ENCODE measurements at regions not wholly inside any gene's neighbourhood (a gene's known extent, or its start where the extent isn't known, plus 50 kb on each side); places are given as distances from the start of the nearest gene placed in this dataset.
"Not testable (repeated sequence)": the region's sequence is repeated elsewhere in the genome, so short reads cannot be mapped to it uniquely, and the experiment has no call there.

- H3K27me3 ChIP-seq (ENCODE audit: control insufficient read depth in 2 of 2, insufficient read depth in 2 of 2, low read length in 2 of 2); H3K9ac ChIP-seq (ENCODE audit: insufficient read depth in 1 of 2, low read depth in 2 of 2, low read length in 2 of 2); H3K9me1 ChIP-seq (ENCODE audit: control insufficient read depth, insufficient read depth, low read length); ATAC-seq; H3K9me3 ChIP-seq (replicated peaks; ENCODE audit: control insufficient read depth, insufficient read depth, low read depth, low read length); H4K20me1 ChIP-seq (replicated peaks; ENCODE audit: control insufficient read depth, insufficient read depth, low read length); DNase-seq (ENCODE audit: extremely low read depth in 1 of 4, low spot score in 3 of 4); FAIRE-seq; BruUV-seq (replicated peaks); H3K79me2 ChIP-seq (ENCODE audit: control insufficient read depth, insufficient read depth, low read length); H3K4me3 ChIP-seq; H3K27ac ChIP-seq (ENCODE audit: extremely low read depth, low read depth, low read length); H3K4me1 ChIP-seq (replicated peaks in 1 of 2; ENCODE audit: control insufficient read depth in 2 of 2, insufficient read depth in 2 of 2, low read length in 2 of 2); H2AFZ ChIP-seq (ENCODE audit: low read depth, low read length); H3K36me3 ChIP-seq (ENCODE audit: control insufficient read depth, insufficient read depth, low read length); H3K4me2 ChIP-seq (ENCODE audit: insufficient read depth, low read length); intact Hi-C loops (cut with micrococcal nuclease); POLR2A ChIA-PET; CTCF ChIA-PET (ENCODE audit: low intra/inter-chr PET ratio): not testable (repeated sequence)
- 16% methylated on average over 20 of the region's 26 CpGs for WGBS (ENCODE audit: insufficient coverage, low coverage, missing lambda C conversion rate)
- in situ Hi-C loops (cut with MboI): loop anchor here (10.0 to 25.0 kb wide), 2 partner anchors 61 to 508 kb away; no protein-coding TSS in a partner anchor
Observed at GRCh38 chr20:29745534-29746245, 1511.8 kb upstream of the DEFB115 start.

DNA sequence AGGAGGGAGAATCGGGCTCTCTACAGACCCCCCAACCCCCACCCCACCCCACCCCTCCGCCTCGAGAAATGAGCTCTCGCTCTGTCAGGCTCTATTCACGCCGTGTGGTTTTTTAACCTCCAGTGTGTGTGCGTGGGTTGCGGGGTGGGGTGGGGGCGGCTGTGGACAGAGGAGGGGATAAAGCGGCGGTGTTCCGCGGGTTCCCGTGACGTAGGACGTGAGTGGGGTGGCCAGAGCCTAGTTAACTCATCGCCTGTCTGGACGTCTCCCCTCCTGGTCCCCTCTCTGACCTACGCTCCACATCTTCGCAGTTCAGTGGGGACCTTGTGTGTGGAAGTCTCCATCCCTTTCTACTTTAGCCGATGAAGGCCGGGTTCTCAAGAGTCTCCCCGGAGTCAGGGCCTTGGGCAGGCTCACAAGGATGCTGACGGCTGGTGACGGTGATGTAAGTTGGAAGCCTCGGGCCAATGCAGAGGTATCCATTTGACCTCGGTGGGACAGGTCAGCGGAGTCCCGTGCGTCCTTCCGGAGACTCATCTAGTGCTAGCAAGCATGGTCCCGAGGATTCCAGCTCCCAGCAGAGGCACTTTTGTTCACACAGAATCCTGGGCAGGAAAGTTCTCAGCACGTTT, 1507.1 kb upstream of the DEFB115 start:
- Histone ChIP-seq H3K36me3 (ENCODE audit: control insufficient read depth, insufficient read depth, low read length) (no peaks in the 10 kb centered on the region), H3K4me1 (replicated peaks in 1 of 2; ENCODE audit: control insufficient read depth in 2 of 2, insufficient read depth in 2 of 2, low read length in 2 of 2) (no peaks in the 10 kb centered on the region; a peak in 1 of 5 replicates), H3K27me3 (ENCODE audit: control insufficient read depth in 2 of 2, insufficient read depth in 2 of 2, low read length in 2 of 2) (no peaks in the 10 kb centered on the region), H3K9ac (ENCODE audit: insufficient read depth in 1 of 2, low read depth in 2 of 2, low read length in 2 of 2) (no peak overlapping the region), H3K9me1 (ENCODE audit: control insufficient read depth, insufficient read depth, low read length) (no peaks in the 10 kb centered on the region), H3K4me3 (no peak overlapping the region), H4K20me1 (replicated peaks; ENCODE audit: control insufficient read depth, insufficient read depth, low read length) (no peaks in the 10 kb centered on the region), H3K9me3 (replicated peaks; ENCODE audit: control insufficient read depth, insufficient read depth, low read depth, low read length) (no peaks in the 10 kb centered on the region; the same call in 1 of the 2 replicates), H2AFZ (ENCODE audit: low read depth, low read length) (no peak overlapping the region), H3K79me2 (ENCODE audit: control insufficient read depth, insufficient read depth, low read length) (no peaks in the 10 kb centered on the region), H3K27ac (ENCODE audit: extremely low read depth, low read depth, low read length) (no peak overlapping the region), H3K4me2 (ENCODE audit: insufficient read depth, low read length) (no peak overlapping the region)
- ATAC-seq (no peak), FAIRE-seq (no peak), DNase-seq (ENCODE audit: extremely low read depth in 1 of 4, low spot score in 3 of 4) (no peak)
- CTCF ChIA-PET (ENCODE audit: low intra/inter-chr PET ratio): no interaction called here
- POLR2A ChIA-PET: no interaction called here
- WGBS (ENCODE audit: insufficient coverage, low coverage, missing lambda C conversion rate): 28% methylated on average over 16 of the region's 33 CpGs
- intact Hi-C loops (cut with micrococcal nuclease): no loop called here
- BruUV-seq (replicated peaks): no TSS peak
- in situ Hi-C loops (cut with MboI): loop anchor here (25.0 kb wide), 1 partner anchor 1512 kb away; the partner anchor contains the start of gene DEFB115
- TF ChIP-seq RREB1 (CRISPR knock-in tag; IDR thresholded peaks at IDR 0.05): no peak
- no peak for TF ChIP-seq ATF1 (CRISPR knock-in tag; IDR thresholded peaks at IDR 0.05)
- no peak for TF ChIP-seq ATF1 (tag; IDR thresholded peaks at IDR 0.05)
- TF ChIP-seq CREB1 (IDR thresholded peaks at IDR 0.05): no peak
- TF ChIP-seq CREB1 (CRISPR knock-in tag; IDR thresholded peaks at IDR 0.05): no peak
- no peak for TF ChIP-seq KDM2B (CRISPR knock-in tag; IDR thresholded peaks at IDR 0.05)
- no peak for TF ChIP-seq SREBF1 (IDR thresholded peaks at IDR 0.05; ENCODE audit: borderline replicate concordance, low read depth, low read length)
- no peak for TF ChIP-seq ARID3A (IDR thresholded peaks at IDR 0.05; ENCODE audit: borderline replicate concordance, low read depth, low read length)
